MM.1S (cell line): ENCODE measurements at regions not wholly inside any gene's neighbourhood (a gene's known extent, or its start where the extent isn't known, plus 50 kb on each side); places are given as distances from the start of the nearest gene placed in this dataset.

Experiments used
- CTCF ChIP-seq: fragments of 300-600 bp; sonication (generic); IDR thresholded peaks from 2 replicates; pipeline ENCODE4 v1.5.1; 2016; ENCODE audit warnings: antibody characterized with exemption, low read length, mixed read lengths
- EZH2 ChIP-seq: fragments of 300-600 bp; sonication (generic); optimal IDR thresholded peaks from 2 replicates; pipeline ENCODE3; 2017; ENCODE audit warnings: low read depth, mild to moderate bottlenecking, antibody characterized with exemption, low read length, mixed read lengths
- EZH2phosphoT487 ChIP-seq: fragments of 300-600 bp; sonication (generic); IDR thresholded peaks from 2 replicates; pipeline ENCODE4 v1.6.1; 2018; ENCODE audit warnings: antibody characterized with exemption, low read length

GRCh38 chr5:22965960-22966359, 112.8 kb upstream of the CDH12 start:
- TF ChIP-seq EZH2, result no peak
- no peak for TF ChIP-seq CTCF
- TF ChIP-seq EZH2phosphoT487, result no peak
